HepG2 (cell line): ENCODE measurements at regions not wholly inside any gene's neighbourhood (a gene's known extent, or its start where the extent isn't known, plus 50 kb on each side); places are given as distances from the start of the nearest gene placed in this dataset.

Experiments
- ATM ChIP-seq: fragments of 450-650 bp; IDR thresholded peaks from 2 replicates; pipeline ENCODE4 v1.7.1; 2017; ENCODE audit warnings: mild to moderate bottlenecking, borderline replicate concordance
- HMGA1 ChIP-seq: sonication (generic); formaldehyde crosslinking; conservative IDR thresholded peaks from 2 replicates; pipeline ENCODE4 v1.4.0; 2020; ENCODE audit warnings: missing genetic modification reagents
- HNRNPK ChIP-seq: fragments of 200-400 bp; formaldehyde crosslinking; IDR thresholded peaks from 2 replicates; pipeline ENCODE4 v1.6.1; 2018; ENCODE audit warnings: low read length, low read depth, moderate library complexity, mild to moderate bottlenecking; ENCODE audit not compliant: poor library complexity, severe bottlenecking
- MLXIP ChIP-seq: sonication (generic); formaldehyde crosslinking; IDR thresholded peaks from 2 replicates; pipeline ENCODE4 v1.9.0; 2021; ENCODE audit warnings: missing genetic modification reagents, borderline replicate concordance
- MTF1 ChIP-seq: sonication (generic); formaldehyde crosslinking; IDR thresholded peaks from 2 replicates; pipeline ENCODE4 v1.5.0; 2020; ENCODE audit warnings: missing genetic modification reagents
- RBAK ChIP-seq: sonication (generic); formaldehyde crosslinking; IDR thresholded peaks from 2 replicates; pipeline ENCODE4 v1.5.1; 2020; ENCODE audit warnings: mild to moderate bottlenecking, missing genetic modification reagents
- SKI ChIP-seq: fragments of 450-650 bp; IDR thresholded peaks from one replicate; pipeline ENCODE4 v1.6.1; 2018; ENCODE audit warnings: mild to moderate bottlenecking; ENCODE audit not compliant: partially characterized antibody
- XBP1 ChIP-seq: sonication (generic); formaldehyde crosslinking; IDR thresholded peaks from 2 replicates; pipeline ENCODE4 v1.5.0; 2020; ENCODE audit warnings: missing genetic modification reagents
- ZNF564 ChIP-seq: sonication (generic); formaldehyde crosslinking; IDR thresholded peaks from 2 replicates; pipeline ENCODE4 v1.8.1; 2023; ENCODE audit warnings: mild to moderate bottlenecking, missing genetic modification reagents
- ZNF780A ChIP-seq: sonication (generic); formaldehyde crosslinking; IDR thresholded peaks from 2 replicates; pipeline ENCODE4 v1.8.0; 2022; ENCODE audit warnings: mild to moderate bottlenecking, missing genetic modification reagents, moderate library complexity
- TF ChIP-seq, protein P1 (sequence below): sonication (generic); formaldehyde crosslinking; conservative IDR thresholded peaks from 2 replicates; pipeline ENCODE4 v1.5.0; 2020; ENCODE audit warnings: missing genetic modification reagents

GRCh38 chr6:113651920-113652319 lies 205.2 kb upstream of the MARCKS start (continued):
- TF ChIP-seq ATM (no peak), ZNF780A (CRISPR knock-in tag) (no peak), ZNF564 (CRISPR knock-in tag) (no peak), HNRNPK (no peak), HMGA1 (CRISPR knock-in tag) (no peak), SKI (no peak), XBP1 (CRISPR knock-in tag) (no peak), MLXIP (CRISPR knock-in tag) (no peak), MTF1 (no peak), RBAK (CRISPR knock-in tag) (no peak)
- TF ChIP-seq, protein P1, sequence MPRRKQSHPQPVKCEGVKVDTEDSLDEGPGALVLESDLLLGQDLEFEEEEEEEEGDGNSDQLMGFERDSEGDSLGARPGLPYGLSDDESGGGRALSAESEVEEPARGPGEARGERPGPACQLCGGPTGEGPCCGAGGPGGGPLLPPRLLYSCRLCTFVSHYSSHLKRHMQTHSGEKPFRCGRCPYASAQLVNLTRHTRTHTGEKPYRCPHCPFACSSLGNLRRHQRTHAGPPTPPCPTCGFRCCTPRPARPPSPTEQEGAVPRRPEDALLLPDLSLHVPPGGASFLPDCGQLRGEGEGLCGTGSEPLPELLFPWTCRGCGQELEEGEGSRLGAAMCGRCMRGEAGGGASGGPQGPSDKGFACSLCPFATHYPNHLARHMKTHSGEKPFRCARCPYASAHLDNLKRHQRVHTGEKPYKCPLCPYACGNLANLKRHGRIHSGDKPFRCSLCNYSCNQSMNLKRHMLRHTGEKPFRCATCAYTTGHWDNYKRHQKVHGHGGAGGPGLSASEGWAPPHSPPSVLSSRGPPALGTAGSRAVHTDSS (CRISPR knock-in tag) = no peak
- TF ChIP-seq, all 625 proteins: peak for 0
